HEK293 (cell line): ENCODE measurements at regions not wholly inside any gene's neighbourhood (a gene's known extent, or its start where the extent isn't known, plus 50 kb on each side); places are given as distances from the start of the nearest gene placed in this dataset.

Source experiments
- CTCF ChIP-seq: fragments of 450-650 bp; formaldehyde crosslinking; IDR thresholded peaks from 2 replicates; pipeline ENCODE4 v1.5.1; 2016; ENCODE audit warnings: missing biosample characterization, missing genetic modification characterization
- FEZF1 ChIP-seq: fragments of 450-650 bp; formaldehyde crosslinking; IDR thresholded peaks from 2 replicates; pipeline ENCODE4 v1.5.1; 2016; ENCODE audit warnings: missing biosample characterization, missing genetic modification characterization
- SALL2 ChIP-seq: fragments of 450-650 bp; formaldehyde crosslinking; IDR thresholded peaks from 2 replicates; pipeline ENCODE4 v1.5.0; 2017; ENCODE audit warnings: missing biosample characterization, mild to moderate bottlenecking, missing genetic modification characterization, borderline replicate concordance
- TCF7L2 ChIP-seq: IDR thresholded peaks from 2 replicates; pipeline ENCODE4 v1.6.1; 2011; ENCODE audit warnings: low read depth, mild to moderate bottlenecking, inconsistent platforms, low read length, moderate library complexity, borderline replicate concordance
- ZNF138 ChIP-seq: fragments of 450-650 bp; formaldehyde crosslinking; IDR thresholded peaks from 2 replicates; pipeline ENCODE4 v1.5.1; 2016; ENCODE audit warnings: missing biosample characterization, missing genetic modification characterization, borderline replicate concordance
- ZNF146 ChIP-seq: fragments of 450-650 bp; formaldehyde crosslinking; IDR thresholded peaks from 2 replicates; pipeline ENCODE4 v1.5.1; 2016; ENCODE audit warnings: missing biosample characterization, missing genetic modification characterization
- ZNF600 ChIP-seq: fragments of 450-650 bp; formaldehyde crosslinking; IDR thresholded peaks from 2 replicates; pipeline ENCODE4 v1.5.1; 2016; ENCODE audit warnings: missing biosample characterization, missing genetic modification characterization
- TF ChIP-seq, protein P1 (sequence below): fragments of 450-650 bp; formaldehyde crosslinking; IDR thresholded peaks from 2 replicates; pipeline ENCODE4 v1.5.1; 2016; ENCODE audit warnings: missing biosample characterization, missing genetic modification characterization

- no peak for TF ChIP-seq ZNF146 (tag by site-specific recombination)
- no peak for TF ChIP-seq ZNF600 (tag by site-specific recombination)
- no peak for TF ChIP-seq ZNF138 (tag by site-specific recombination)
- no peak for TF ChIP-seq FEZF1
- no peak for TF ChIP-seq CTCF
- TF ChIP-seq SALL2 (tag by site-specific recombination): no peak
- TF ChIP-seq, protein P1, sequence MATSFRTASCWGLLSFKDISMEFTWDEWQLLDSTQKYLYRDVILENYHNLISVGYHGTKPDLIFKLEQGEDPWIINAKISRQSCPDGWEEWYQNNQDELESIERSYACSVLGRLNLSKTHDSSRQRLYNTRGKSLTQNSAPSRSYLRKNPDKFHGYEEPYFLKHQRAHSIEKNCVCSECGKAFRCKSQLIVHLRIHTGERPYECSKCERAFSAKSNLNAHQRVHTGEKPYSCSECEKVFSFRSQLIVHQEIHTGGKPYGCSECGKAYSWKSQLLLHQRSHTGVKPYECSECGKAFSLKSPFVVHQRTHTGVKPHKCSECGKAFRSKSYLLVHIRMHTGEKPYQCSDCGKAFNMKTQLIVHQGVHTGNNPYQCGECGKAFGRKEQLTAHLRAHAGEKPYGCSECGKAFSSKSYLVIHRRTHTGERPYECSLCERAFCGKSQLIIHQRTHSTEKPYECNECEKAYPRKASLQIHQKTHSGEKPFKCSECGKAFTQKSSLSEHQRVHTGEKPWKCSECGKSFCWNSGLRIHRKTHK (tag by site-specific recombination): no peak
- no peak for TF ChIP-seq TCF7L2
Measured at GRCh38 chr3:81997390-81997789, 235.9 kb upstream of the GBE1 start.
